Endothelial cell of umbilical vein (primary cell): ENCODE measurements at regions not wholly inside any gene's neighbourhood (a gene's known extent, or its start where the extent isn't known, plus 50 kb on each side); places are given as distances from the start of the nearest gene placed in this dataset.

ENCODE experiments used
- BruUV-seq: library from RNA; stranded (reverse); fragments of 400-500 nt; replicated peaks from 2 replicates; lab custom pipeline; 2021; lab: Mats Ljungman, UMichigan
- CTCF ChIA-PET: fragments of 300-600, 350-600 bp; sonication (Branson Sonifier 250); formaldehyde crosslinking; loops from one replicate; lab custom pipeline; 2021; ENCODE audit warnings: antibody characterized with exemption, inconsistent platforms; lab: Charles Lee
- POLR2A ChIA-PET: fragments of 300-600, 350-600 bp; sonication (Branson Sonifier 250); formaldehyde crosslinking; loops from one replicate; lab custom pipeline; 2021; ENCODE audit warnings: antibody characterized with exemption, inconsistent platforms; lab: Charles Lee
- DNase-seq: peaks from one replicate; pipeline ENCODE4 v3.0.0-alpha.2; 2011; ENCODE audit warnings: low read depth, low spot score
- FAIRE-seq: peaks from 2 replicates; lab custom pipeline; 2011; peaks lifted over from hg19 to GRCh38; lab: Jason Lieb, UNC
- H2AFZ ChIP-seq: 2 replicates; pipeline ENCODE4 v1.6.0; 2012; ENCODE audit warnings: low read depth, low read length, control low read depth, inconsistent platforms
- H3K27ac ChIP-seq: 2 replicates; pipeline ENCODE4 v1.5.1; 2011; ENCODE audit warnings: low read depth, mild to moderate bottlenecking, control low read depth, low read length, moderate library complexity; ENCODE audit not compliant: insufficient read depth
- H3K27me3 ChIP-seq, 2 experiments: 2 replicates each; pipeline versions ENCODE4 v1.6.0 to v1.6.1; 2011; ENCODE audit warnings: low read length in 2 of 2, mixed read lengths in 1 of 2; ENCODE audit not compliant: control insufficient read depth in 2 of 2, insufficient read depth in 2 of 2
- H3K36me3 ChIP-seq, 2 experiments: 2 replicates in 1 of 2; 3 replicates in 1 of 2; pipeline ENCODE4 v1.5.1; 2011; ENCODE audit warnings: low read length in 2 of 2, mild to moderate bottlenecking in 1 of 2, moderate library complexity in 1 of 2; ENCODE audit not compliant: control insufficient read depth in 2 of 2, insufficient read depth in 2 of 2; ENCODE audit errors: extremely low read depth in 1 of 2
- H3K4me1 ChIP-seq: 3 replicates; pipeline ENCODE4 v1.5.1; 2011; ENCODE audit warnings: mild to moderate bottlenecking, low read length; ENCODE audit not compliant: control insufficient read depth, insufficient read depth; ENCODE audit errors: extremely low read depth
- H3K4me2 ChIP-seq: 2 replicates; pipeline ENCODE4 v1.6.1; 2011; ENCODE audit warnings: low read length, control low read depth, mixed read lengths; ENCODE audit not compliant: insufficient read depth
- H3K4me3 ChIP-seq, 3 experiments: fragments of 200-600 bp in 1 of 3; sonication (generic), shearing (Covaris generic) in 1 of 3; replicated peaks in 1 of 3; 2 replicates each; pipeline ENCODE4 v1.5.1; 2011 to 2016; ENCODE audit warnings: control low read depth in 3 of 3, low read length in 3 of 3, mild to moderate bottlenecking in 2 of 3, inconsistent platforms in 1 of 3, low read depth in 1 of 3, moderate library complexity in 1 of 3; ENCODE audit not compliant: insufficient read depth in 1 of 3
- H3K79me2 ChIP-seq: 2 replicates; pipeline ENCODE4 v1.6.0; 2012; ENCODE audit warnings: low read length, inconsistent platforms; ENCODE audit not compliant: control insufficient read depth, insufficient read depth
- H3K9ac ChIP-seq: replicated peaks from 2 replicates; pipeline ENCODE3; 2011; ENCODE audit warnings: low read length, control low read depth; ENCODE audit not compliant: insufficient read depth; ENCODE audit errors: extremely low read depth
- H3K9me1 ChIP-seq: replicated peaks from 3 replicates; pipeline ENCODE4 v1.6.0; 2011; ENCODE audit warnings: mild to moderate bottlenecking, low read length; ENCODE audit not compliant: control insufficient read depth, insufficient read depth; ENCODE audit errors: extremely low read depth
- H3K9me3 ChIP-seq: replicated peaks from 2 replicates; pipeline ENCODE4 v1.5.1; 2012; ENCODE audit warnings: low read length, inconsistent platforms; ENCODE audit not compliant: control insufficient read depth, insufficient read depth
- H4K20me1 ChIP-seq: replicated peaks from 2 replicates; pipeline ENCODE3; 2011; ENCODE audit warnings: mild to moderate bottlenecking, low read length; ENCODE audit not compliant: control insufficient read depth, insufficient read depth; ENCODE audit errors: extremely low read depth
- EZH2 ChIP-seq: IDR thresholded peaks from 2 replicates; pipeline ENCODE4 v1.6.1; 2012; ENCODE audit warnings: borderline replicate concordance, low read depth, mild to moderate bottlenecking, moderate library complexity, low read length, inconsistent platforms; ENCODE audit not compliant: severe bottlenecking
- FOS ChIP-seq: IDR thresholded peaks from 2 replicates; pipeline ENCODE4 v1.6.1; 2011; ENCODE audit warnings: mild to moderate bottlenecking, low read length, moderate library complexity, borderline replicate concordance; ENCODE audit not compliant: insufficient read depth
- GATA2 ChIP-seq: IDR thresholded peaks from 2 replicates; pipeline ENCODE4 v1.7.0; 2011; ENCODE audit warnings: low read depth, mild to moderate bottlenecking, moderate library complexity, mixed read lengths, low read length; ENCODE audit not compliant: insufficient read length, insufficient read depth
- JUN ChIP-seq: IDR thresholded peaks from 2 replicates; pipeline ENCODE4 v1.6.1; 2011; ENCODE audit warnings: borderline replicate concordance, low read depth; ENCODE audit not compliant: insufficient read length, insufficient read depth
- MYC ChIP-seq: IDR thresholded peaks from one replicate; pipeline ENCODE4 v1.6.1; 2011; ENCODE audit warnings: mild to moderate bottlenecking, low read depth, low read length
- POLR2A ChIP-seq: IDR thresholded peaks from 2 replicates; pipeline ENCODE4 v1.6.1; 2012; ENCODE audit warnings: low read depth, mild to moderate bottlenecking, control low read depth, low read length
- POLR2AphosphoS5 ChIP-seq: IDR thresholded peaks from 2 replicates; pipeline ENCODE4 v1.6.1; 2012; ENCODE audit warnings: low read depth, mild to moderate bottlenecking, control low read depth, low read length, moderate library complexity; ENCODE audit not compliant: insufficient read depth
- dilution Hi-C: fragments of 300-500 bp; cut with MboI; formaldehyde crosslinking; loops from one replicate; pipeline ENCODE4 v1.15.0; 2019; ENCODE audit warnings: low sequenced_read_pairs; ENCODE audit not compliant: extremely low pct_ligation_motif_present
- intact Hi-C: fragments of 100-400 bp; cut with micrococcal nuclease; formaldehyde crosslinking; loops from one replicate; pipeline ENCODE4 v1.10.0; 2022
- TF ChIP-seq, protein P1 (sequence below), 2 donors: IDR thresholded peaks; 1 replicate in 1 of 2; 2 replicates in 1 of 2; pipeline ENCODE4 v1.5.1; 2011; ENCODE audit warnings: low read length in 2 of 2, mild to moderate bottlenecking in 2 of 2, moderate library complexity in 2 of 2, control low read depth in 1 of 2, inconsistent platforms in 1 of 2, low read depth in 1 of 2; ENCODE audit not compliant: insufficient read depth in 1 of 2; ENCODE audit errors: extremely low read depth in 1 of 2
- TF ChIP-seq, protein P2 (sequence below): IDR thresholded peaks from 2 replicates; pipeline ENCODE4 v1.6.1; 2011; ENCODE audit not compliant: insufficient read depth, insufficient read length

DNA sequence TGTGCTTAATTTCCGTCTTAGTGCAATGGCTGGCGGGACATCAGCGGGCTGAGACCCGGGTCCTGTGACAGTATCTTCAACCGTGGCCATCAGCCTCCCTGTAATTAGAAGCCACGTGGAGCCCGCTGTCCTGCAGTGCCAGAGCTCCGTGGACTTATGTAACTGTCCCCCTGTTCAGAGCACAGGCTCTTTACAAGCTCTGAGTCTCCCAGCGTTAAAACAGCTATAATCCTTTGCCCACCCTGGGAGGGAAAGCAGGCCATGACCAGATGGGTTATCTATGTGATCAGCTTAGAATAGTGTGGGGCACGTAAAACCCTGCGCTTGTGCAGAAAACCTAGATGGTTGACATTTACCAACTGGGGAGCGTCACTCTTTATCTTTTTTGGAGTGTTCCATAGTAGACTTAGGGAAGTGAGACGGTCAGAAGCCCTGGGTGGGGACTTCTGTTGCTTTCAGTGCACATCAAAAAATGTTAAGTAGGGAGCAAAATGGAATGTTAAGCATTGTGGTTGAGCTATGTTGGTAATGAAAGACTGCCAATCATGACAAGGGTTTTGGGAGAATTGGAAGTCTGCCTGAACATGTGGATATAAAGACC, 103.5 kb upstream of the CADM1 start:
- CTCF ChIA-PET: no interaction called here
- DNase-seq (no peak), FAIRE-seq (no peak)
- dilution Hi-C loops: no loop called here
- H4K20me1 ChIP-seq: no peaks in the 10 kb centered on the region
- no TSS peak for BruUV-seq
- intact Hi-C loops: no loop called here
- no peak overlapping the region for H3K4me3 ChIP-seq
- H2AFZ ChIP-seq: no peak overlapping the region
- no peaks in the 10 kb centered on the region for H3K27me3 ChIP-seq
- no peaks in the 10 kb centered on the region for H3K9me1 ChIP-seq
- no peaks in the 10 kb centered on the region for H3K36me3 ChIP-seq
- POLR2A ChIA-PET: no interaction called here
- no peak overlapping the region for H3K27ac ChIP-seq
- H3K79me2 ChIP-seq: no peaks in the 10 kb centered on the region
- no peaks in the 10 kb centered on the region for H3K9me3 ChIP-seq
- no peaks in the 10 kb centered on the region for H3K4me1 ChIP-seq
- no peak for TF ChIP-seq POLR2A
- TF ChIP-seq, protein P1, sequence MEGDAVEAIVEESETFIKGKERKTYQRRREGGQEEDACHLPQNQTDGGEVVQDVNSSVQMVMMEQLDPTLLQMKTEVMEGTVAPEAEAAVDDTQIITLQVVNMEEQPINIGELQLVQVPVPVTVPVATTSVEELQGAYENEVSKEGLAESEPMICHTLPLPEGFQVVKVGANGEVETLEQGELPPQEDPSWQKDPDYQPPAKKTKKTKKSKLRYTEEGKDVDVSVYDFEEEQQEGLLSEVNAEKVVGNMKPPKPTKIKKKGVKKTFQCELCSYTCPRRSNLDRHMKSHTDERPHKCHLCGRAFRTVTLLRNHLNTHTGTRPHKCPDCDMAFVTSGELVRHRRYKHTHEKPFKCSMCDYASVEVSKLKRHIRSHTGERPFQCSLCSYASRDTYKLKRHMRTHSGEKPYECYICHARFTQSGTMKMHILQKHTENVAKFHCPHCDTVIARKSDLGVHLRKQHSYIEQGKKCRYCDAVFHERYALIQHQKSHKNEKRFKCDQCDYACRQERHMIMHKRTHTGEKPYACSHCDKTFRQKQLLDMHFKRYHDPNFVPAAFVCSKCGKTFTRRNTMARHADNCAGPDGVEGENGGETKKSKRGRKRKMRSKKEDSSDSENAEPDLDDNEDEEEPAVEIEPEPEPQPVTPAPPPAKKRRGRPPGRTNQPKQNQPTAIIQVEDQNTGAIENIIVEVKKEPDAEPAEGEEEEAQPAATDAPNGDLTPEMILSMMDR (IDR thresholded peaks at IDR 0.05; ENCODE audit: extremely low read depth in 1 of 2, insufficient read depth in 1 of 2, low read depth in 1 of 2, low read length in 2 of 2): no peak
- TF ChIP-seq GATA2: no peak
- TF ChIP-seq JUN: no peak
- no peak for TF ChIP-seq MYC
- TF ChIP-seq, protein P2, sequence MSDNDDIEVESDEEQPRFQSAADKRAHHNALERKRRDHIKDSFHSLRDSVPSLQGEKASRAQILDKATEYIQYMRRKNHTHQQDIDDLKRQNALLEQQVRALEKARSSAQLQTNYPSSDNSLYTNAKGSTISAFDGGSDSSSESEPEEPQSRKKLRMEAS: no peak
- TF ChIP-seq FOS: no peak
- no peak for TF ChIP-seq POLR2AphosphoS5
- no peak for TF ChIP-seq EZH2
- H3K9ac ChIP-seq: no peak overlapping the region
- H3K4me2 ChIP-seq: no peak overlapping the region
